Activated CD4-positive, alpha-beta T cell treated with anti-CD3 and anti-CD28 coated beads for 1 hour (primary cell): ENCODE measurements at regions not wholly inside any gene's neighbourhood (a gene's known extent, or its start where the extent isn't known, plus 50 kb on each side); places are given as distances from the start of the nearest gene placed in this dataset.
"Not testable (repeated sequence)": the region's sequence is repeated elsewhere in the genome, so short reads cannot be mapped to it uniquely, and the experiment has no call there.

Experiments used
- DNase-seq: peaks from one replicate; pipeline ENCODE4 v3.0.0-alpha.2; 2020

DNA sequence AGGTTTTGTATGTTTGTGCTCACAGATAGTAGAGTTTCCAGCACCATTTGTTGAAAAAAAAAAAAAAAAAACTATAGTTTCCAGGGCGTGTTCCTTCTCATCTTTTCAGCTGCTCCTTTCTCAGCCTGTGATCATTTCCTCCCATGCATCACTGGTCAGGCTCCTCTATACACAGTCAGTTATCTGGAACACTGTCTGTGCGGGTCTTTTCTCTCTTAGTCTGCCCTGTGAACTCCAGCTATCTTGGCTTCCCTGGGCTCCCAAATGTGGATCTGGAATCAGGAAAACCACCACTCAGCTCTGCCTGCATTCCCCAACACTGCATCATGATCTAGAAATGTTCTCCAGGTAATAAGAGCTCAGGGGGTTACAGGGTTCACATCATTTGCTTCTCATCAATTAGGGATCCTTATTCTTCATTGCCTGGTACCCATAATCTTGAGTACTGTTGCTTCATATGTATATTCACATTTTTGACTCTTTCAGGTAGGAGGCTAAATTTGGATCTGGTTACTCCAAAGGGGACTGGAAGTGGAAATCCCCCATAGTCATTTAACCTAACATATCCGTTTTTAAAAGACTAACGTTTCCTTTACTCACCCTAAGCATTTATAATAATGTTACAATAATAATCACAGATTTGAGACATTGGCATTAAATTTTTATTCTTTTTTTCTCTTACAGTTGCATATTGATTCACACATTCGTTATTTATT is 221.8 kb upstream of the KLF3 start:
- DNase-seq: no peak

- no peak for DNase-seq
Observed at GRCh38 chr4:38449506-38450174, 214.4 kb upstream of the KLF3 start.

GRCh38 chr4:38452009-38452408 is 212.0 kb upstream of the KLF3 start:
- no peak for DNase-seq

GRCh38 chr4:38452542-38452941 is 211.5 kb upstream of the KLF3 start:
- DNase-seq: no peak

DNA sequence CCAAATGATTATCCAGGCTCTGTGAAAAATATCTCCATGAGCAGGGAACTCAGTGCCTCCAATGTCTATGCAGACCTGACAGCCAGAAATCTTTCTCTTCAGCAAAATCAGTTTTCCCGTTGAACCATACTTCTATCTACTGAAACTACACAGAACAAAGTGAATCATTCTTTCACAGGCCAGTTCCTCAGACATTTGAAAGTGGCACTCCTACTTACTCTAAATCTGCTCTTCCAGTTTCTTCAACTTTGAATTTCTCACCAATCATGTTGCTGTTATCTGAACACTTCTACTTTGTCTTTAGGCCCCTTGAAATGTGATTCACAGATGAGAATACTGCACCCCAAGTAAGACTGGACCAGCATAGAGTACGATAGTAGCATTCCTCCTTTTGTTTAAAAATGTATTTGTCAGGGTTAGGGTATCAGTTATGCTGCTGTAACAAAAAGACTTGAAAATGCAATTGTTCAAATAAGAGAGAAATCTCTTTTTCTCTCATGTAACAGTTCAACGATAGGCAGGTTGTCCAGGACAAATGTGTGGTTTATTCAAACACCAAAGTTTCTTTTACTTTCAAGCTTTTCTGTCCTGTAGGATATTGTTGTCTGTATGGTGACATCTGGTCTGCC is 210.6 kb upstream of the KLF3 start:
- DNase-seq: no peak

DNA sequence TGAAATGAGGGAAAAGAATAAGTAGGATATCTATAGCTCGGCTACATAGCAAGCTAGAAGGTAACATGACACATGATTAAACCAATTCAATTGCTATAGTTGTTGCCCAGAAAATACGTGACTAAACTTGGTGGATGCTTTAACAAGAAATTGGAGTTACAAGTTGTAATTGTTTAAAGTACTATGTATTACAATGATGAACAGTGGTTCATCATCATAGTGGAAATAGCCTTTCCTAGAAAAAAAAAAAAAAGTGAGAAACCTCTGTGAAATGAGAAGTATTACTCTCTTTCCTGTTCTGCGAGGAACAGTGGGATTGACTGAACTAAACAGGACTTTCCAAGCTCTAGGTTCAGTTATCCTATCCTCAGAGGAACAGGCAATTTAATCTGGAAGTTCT is 209.7 kb upstream of the KLF3 start:
- DNase-seq: no peak

DNA sequence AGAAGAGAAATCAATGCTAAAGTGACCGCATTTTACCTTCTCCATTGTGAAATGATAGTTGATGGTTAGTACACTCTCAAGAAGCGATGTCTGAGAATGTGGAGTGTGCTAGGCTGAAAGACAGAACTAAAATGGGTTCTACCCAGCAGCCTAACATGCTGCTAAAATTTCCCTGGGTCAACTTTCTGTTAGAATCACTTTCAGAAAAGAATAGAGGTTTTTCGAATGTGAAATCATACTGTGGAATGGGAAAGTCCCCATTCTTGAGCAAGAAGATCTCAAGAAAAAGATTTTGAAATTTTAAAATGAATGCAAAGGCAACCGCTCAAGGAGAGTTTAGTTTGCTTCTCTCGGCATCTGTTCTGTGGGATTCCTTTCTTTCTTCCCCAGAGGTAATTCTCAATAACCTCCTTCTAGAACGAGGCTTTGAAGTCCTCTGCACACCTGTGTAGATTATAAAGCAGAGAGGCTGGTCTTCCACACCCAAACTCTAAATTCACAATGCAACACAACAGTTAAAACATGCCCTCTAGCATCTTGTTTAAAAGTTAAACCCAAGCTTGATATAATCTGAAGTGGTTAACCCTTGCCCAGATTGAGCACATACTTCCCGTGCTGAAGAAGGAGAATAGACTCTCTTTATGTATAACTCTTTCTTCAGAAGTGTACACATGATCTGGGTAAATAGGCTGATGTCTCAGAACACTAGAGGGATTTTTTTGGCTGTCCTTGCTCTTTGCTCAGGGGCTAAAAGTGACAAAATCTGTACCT is 208.7 kb upstream of the KLF3 start:
- DNase-seq: no peak

- no peak for DNase-seq
Observed at GRCh38 chr4:38456096-38456495, 207.9 kb upstream of the KLF3 start.

- DNase-seq: no peak
Observed at GRCh38 chr4:38461342-38461741, 202.7 kb upstream of the KLF3 start.

- DNase-seq: no peak
Observed at GRCh38 chr4:38462367-38463055, 201.5 kb upstream of the KLF3 start.

- no peak for DNase-seq
Observed at GRCh38 chr4:38463268-38463958, 200.6 kb upstream of the KLF3 start.

DNA sequence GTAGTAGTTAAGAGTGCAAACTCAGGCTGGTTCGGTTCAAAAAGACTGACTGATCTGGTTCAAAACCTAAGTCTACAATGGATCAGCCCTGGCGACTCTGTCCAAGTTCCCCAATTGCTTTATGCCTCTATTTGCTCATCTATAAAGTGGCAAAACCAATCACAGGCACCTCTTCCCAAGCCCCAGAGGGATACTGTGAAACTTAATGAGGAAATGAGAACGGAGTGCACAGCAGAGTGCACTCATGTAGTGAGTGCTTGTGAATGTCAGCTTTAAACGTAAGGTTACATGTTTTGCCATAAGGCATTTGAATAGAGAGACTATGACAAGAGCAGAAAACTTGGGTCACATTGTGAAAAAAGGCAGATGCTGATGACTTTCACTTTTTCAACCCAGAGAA is 199.7 kb upstream of the KLF3 start:
- DNase-seq: no peak

DNA sequence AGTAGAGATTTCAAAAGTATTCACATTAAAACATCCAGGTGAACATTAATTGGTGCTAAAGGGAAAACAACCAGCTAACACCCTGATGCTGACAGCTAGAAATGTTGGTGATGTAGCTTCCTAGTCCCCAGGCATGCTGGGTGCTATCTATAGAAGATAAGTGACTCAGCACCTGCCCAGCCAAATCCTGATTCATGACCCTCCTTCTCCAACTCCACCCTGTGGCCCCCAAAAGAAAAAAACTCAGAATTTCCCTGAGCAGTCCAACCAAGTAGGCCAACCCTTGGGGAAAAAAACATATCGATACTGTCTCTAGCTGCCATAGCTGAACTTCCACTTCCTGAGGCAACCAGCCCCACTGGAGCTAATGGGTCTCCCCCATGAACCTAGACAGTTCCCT is 197.6 kb upstream of the KLF3 start:
- no peak for DNase-seq

DNA sequence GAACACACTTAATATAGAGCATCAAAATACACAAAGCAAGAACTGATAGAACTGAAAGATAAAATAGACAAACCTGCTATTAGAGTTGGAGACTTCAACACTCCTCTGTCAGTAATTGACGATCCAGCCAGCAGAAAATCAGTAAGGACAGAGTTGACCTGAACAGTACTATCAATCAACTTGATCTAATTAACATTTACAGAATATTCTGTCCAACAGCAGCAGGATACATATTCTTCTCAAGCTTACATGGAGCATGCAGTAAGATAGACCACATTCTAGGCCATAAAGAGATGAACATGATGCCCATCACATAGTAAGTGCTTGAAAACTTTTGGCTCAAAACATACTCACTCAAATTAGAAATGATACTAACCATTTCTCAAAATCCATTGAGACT is 196.7 kb upstream of the KLF3 start:
- no peak for DNase-seq

GRCh38 chr4:38468339-38468866 is 195.6 kb upstream of the KLF3 start:
- no peak for DNase-seq

DNA sequence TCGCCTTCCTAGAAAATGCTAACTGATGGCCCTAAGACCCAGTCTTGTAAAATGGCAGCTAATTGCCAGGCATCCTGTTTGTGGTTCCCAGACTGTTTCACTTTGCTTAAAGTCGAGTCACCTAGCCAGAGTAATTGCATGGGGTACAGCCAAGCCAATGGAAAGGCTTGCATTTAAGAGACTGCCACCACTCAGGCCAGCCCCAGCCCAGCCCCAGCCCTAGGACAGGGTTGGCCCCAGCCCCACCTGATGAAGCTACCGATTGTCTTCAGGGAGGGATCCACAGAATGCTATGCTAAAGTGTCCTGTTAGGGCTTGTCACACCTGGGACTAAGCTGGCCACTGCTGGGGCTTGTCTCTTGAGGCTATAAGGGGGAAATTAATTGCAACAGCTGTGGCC is 194.6 kb upstream of the KLF3 start:
- no peak for DNase-seq

GRCh38 chr4:38470735-38471262 is 193.2 kb upstream of the KLF3 start:
- no peak for DNase-seq

DNA sequence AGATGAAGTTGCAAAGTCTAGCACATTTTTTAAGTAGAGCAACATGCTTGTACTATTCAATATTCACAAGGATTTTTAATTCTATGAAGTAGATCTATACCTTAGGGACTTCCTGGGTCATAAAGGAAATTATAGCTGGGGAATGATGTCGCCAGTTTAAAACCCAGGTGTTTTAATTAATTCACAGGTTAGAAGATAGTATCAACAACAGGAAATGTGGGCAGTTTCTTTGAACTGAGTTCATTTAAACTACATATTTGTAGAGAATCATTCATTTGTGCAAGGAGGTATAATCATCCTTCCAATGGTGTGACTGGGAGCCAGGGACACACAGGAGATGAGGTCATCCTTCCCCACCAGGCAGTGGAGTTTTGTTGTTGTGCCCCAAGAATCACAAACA is 181.3 kb upstream of the KLF3 start:
- DNase-seq: no peak

GRCh38 chr4:38483628-38484027 is 180.4 kb upstream of the KLF3 start:
- DNase-seq: not testable (repeated sequence)

- no peak for DNase-seq
Observed at GRCh38 chr4:38489011-38489861, 174.8 kb upstream of the KLF3 start.
